ENCODE measurements at regions not wholly inside any gene's neighbourhood (a gene's known extent, or its start where the extent isn't known, plus 50 kb on each side); places are given as distances from the start of the nearest gene placed in this dataset.

DNA sequence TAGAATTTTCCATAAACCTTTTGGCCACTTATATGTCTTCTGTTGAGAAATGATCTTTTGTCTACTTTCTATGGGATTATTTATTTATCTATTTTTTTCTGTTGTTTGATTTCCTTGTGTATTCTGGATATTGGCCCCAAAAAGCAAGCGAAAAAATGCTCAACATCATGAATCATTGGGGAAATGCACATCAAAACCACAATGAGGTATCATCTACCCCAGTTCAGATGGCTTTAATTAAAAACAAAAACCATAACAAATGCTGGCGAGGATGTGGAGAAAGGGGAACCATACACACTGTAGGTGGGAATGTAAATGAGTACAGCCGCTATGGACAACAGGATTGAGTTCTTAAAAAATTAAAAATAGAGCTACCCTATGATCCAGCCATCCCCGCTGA is 125.0 kb upstream of the LPCAT1 start:
- TF ChIP-seq TARDBP (IDR thresholded peaks at IDR 0.05; ENCODE audit: borderline replicate concordance) (no peak), CBFB (IDR thresholded peaks at IDR 0.05; ENCODE audit: low read depth) (no peak), RCOR1 (conservative IDR thresholded peaks at IDR 0.05; ENCODE audit: low read depth, low read length) (no peak)
- TF ChIP-seq, protein P1, sequence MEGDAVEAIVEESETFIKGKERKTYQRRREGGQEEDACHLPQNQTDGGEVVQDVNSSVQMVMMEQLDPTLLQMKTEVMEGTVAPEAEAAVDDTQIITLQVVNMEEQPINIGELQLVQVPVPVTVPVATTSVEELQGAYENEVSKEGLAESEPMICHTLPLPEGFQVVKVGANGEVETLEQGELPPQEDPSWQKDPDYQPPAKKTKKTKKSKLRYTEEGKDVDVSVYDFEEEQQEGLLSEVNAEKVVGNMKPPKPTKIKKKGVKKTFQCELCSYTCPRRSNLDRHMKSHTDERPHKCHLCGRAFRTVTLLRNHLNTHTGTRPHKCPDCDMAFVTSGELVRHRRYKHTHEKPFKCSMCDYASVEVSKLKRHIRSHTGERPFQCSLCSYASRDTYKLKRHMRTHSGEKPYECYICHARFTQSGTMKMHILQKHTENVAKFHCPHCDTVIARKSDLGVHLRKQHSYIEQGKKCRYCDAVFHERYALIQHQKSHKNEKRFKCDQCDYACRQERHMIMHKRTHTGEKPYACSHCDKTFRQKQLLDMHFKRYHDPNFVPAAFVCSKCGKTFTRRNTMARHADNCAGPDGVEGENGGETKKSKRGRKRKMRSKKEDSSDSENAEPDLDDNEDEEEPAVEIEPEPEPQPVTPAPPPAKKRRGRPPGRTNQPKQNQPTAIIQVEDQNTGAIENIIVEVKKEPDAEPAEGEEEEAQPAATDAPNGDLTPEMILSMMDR (IDR thresholded peaks at IDR 0.05 in 2 of 3, conservative IDR thresholded peaks at IDR 0.05 in 1 of 3; ENCODE audit: control insufficient read depth in 2 of 3, extremely low read depth in 1 of 3, insufficient read depth in 1 of 3, low read depth in 3 of 3, low read length in 3 of 3): no peak
- TF ChIP-seq, protein P2, sequence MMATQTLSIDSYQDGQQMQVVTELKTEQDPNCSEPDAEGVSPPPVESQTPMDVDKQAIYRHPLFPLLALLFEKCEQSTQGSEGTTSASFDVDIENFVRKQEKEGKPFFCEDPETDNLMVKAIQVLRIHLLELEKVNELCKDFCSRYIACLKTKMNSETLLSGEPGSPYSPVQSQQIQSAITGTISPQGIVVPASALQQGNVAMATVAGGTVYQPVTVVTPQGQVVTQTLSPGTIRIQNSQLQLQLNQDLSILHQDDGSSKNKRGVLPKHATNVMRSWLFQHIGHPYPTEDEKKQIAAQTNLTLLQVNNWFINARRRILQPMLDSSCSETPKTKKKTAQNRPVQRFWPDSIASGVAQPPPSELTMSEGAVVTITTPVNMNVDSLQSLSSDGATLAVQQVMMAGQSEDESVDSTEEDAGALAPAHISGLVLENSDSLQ (IDR thresholded peaks at IDR 0.05): no peak

All from GM12878 (cell line).